ENCODE measurements at regions not wholly inside any gene's neighbourhood (a gene's known extent, or its start where the extent isn't known, plus 50 kb on each side); places are given as distances from the start of the nearest gene placed in this dataset.

DNA sequence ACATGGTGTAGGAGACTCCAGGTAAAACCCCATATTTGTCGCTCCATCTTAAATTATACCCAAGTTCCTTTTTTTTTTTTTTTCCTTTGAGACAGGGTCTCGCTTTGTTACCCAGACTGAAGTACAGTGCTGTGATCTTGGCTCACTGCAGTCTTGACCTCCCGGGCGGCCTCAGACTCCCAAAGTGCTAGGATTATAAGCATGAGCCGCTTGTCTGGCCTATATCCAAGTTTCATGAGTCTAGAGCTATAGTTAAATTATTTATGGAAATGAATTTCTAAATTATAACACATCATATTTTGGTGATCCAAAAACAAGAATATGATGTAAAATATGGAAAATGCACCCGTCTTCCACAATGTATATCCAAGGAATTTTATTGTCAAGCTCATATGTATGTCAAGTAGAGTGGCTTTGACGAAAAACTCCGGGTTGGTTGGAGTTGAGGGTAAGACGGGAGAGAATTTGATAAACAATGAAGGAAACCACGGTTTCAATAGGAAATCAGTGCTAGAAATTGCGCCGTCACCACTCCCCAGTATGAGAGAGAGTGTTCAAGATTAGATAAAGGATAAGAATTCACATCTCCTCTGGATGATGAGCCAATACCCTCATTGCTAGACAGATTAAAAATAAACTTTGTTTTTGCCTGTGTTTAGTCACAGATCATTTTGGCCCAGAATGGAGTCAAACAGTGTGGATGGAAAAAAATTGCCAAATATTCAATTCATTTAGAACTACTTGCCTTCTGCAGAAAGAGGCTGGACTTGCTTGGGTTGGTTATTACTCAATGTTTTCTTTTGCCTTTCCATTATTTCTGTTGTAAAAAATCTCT is 209.2 kb upstream of the NR2F2 start:
- H3K9me3 ChIP-seq (ENCODE audit: low read length), result no peaks in the 10 kb centered on the region
- H3K4me3 ChIP-seq (ENCODE audit: low read length), result no peak overlapping the region
- no peak overlapping the region for H2AFZ ChIP-seq (ENCODE audit: low read depth, low read length)
- no peaks in the 10 kb centered on the region for H3K36me3 ChIP-seq (ENCODE audit: insufficient read depth, low read length)
- no peaks in the 10 kb centered on the region for H3K4me1 ChIP-seq (ENCODE audit: insufficient read depth, low read length)
- no peaks in the 10 kb centered on the region for H3K27me3 ChIP-seq (ENCODE audit: insufficient read depth, low read length)

- no peak overlapping the region for H3K4me3 ChIP-seq (ENCODE audit: low read length)
- no peaks in the 10 kb centered on the region for H3K36me3 ChIP-seq (ENCODE audit: insufficient read depth, low read length)
- H3K9me3 ChIP-seq (ENCODE audit: low read length), result no peaks in the 10 kb centered on the region
- no peak overlapping the region for H2AFZ ChIP-seq (ENCODE audit: low read depth, low read length)
- no peaks in the 10 kb centered on the region for H3K4me1 ChIP-seq (ENCODE audit: insufficient read depth, low read length)
- no peaks in the 10 kb centered on the region for H3K27me3 ChIP-seq (ENCODE audit: insufficient read depth, low read length)
These were observed 208.1 kb upstream of the NR2F2 start for GRCh38 chr15:96122077-96123027.

DNA sequence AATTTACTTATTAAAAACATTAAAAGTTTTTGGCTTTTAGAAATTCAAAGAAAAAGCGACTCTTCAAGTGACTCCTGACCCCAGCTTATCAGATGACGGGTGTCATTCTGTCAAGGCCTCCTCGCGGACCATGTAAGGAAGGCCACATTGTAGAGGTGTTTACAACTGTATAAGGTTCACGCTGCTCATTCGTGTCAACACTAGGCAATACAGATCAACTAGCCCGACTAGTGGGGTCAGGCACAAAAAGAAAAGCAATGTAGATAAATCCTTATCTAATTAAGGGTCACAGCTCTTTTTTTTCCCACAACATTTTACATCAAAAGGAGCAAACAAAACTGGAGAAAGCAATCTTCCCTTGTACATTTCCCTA is 207.5 kb upstream of the NR2F2 start:
- Histone ChIP-seq H3K4me3 (ENCODE audit: low read length) (no peak overlapping the region), H3K36me3 (ENCODE audit: insufficient read depth, low read length) (no peaks in the 10 kb centered on the region), H2AFZ (ENCODE audit: low read depth, low read length) (no peak overlapping the region), H3K9me3 (ENCODE audit: low read length) (no peaks in the 10 kb centered on the region), H3K4me1 (ENCODE audit: insufficient read depth, low read length) (no peaks in the 10 kb centered on the region), H3K27me3 (ENCODE audit: insufficient read depth, low read length) (no peaks in the 10 kb centered on the region)

GRCh38 chr15:96123630-96124187 is 206.8 kb upstream of the NR2F2 start:
- Histone ChIP-seq H2AFZ (ENCODE audit: low read depth, low read length) (no peak overlapping the region), H3K27me3 (ENCODE audit: insufficient read depth, low read length) (no peaks in the 10 kb centered on the region), H3K4me3 (ENCODE audit: low read length) (no peak overlapping the region), H3K4me1 (ENCODE audit: insufficient read depth, low read length) (no peaks in the 10 kb centered on the region), H3K36me3 (ENCODE audit: insufficient read depth, low read length) (no peaks in the 10 kb centered on the region), H3K9me3 (ENCODE audit: low read length) (no peaks in the 10 kb centered on the region)

GRCh38 chr15:96124436-96124835 is 206.1 kb upstream of the NR2F2 start:
- no peaks in the 10 kb centered on the region for H3K9me3 ChIP-seq (ENCODE audit: low read length)

GRCh38 chr15:96125721-96126415 is 204.6 kb upstream of the NR2F2 start:
- no peak overlapping the region for H2AFZ ChIP-seq (ENCODE audit: low read depth, low read length)
- no peaks in the 10 kb centered on the region for H3K27me3 ChIP-seq (ENCODE audit: insufficient read depth, low read length)
- H3K4me3 ChIP-seq (ENCODE audit: low read length), result no peak overlapping the region
- no peaks in the 10 kb centered on the region for H3K36me3 ChIP-seq (ENCODE audit: insufficient read depth, low read length)
- no peaks in the 10 kb centered on the region for H3K4me1 ChIP-seq (ENCODE audit: insufficient read depth, low read length)
- H3K9me3 ChIP-seq (ENCODE audit: low read length), result no peaks in the 10 kb centered on the region

More at GRCh38 chr15:96124436-96124835, 206.1 kb upstream of the NR2F2 start:
- Histone ChIP-seq H3K4me3 (ENCODE audit: low read length) (no peak overlapping the region), H3K27me3 (ENCODE audit: insufficient read depth, low read length) (no peaks in the 10 kb centered on the region), H3K4me1 (ENCODE audit: insufficient read depth, low read length) (no peaks in the 10 kb centered on the region), H2AFZ (ENCODE audit: low read depth, low read length) (no peak overlapping the region), H3K36me3 (ENCODE audit: insufficient read depth, low read length) (no peaks in the 10 kb centered on the region)

DNA sequence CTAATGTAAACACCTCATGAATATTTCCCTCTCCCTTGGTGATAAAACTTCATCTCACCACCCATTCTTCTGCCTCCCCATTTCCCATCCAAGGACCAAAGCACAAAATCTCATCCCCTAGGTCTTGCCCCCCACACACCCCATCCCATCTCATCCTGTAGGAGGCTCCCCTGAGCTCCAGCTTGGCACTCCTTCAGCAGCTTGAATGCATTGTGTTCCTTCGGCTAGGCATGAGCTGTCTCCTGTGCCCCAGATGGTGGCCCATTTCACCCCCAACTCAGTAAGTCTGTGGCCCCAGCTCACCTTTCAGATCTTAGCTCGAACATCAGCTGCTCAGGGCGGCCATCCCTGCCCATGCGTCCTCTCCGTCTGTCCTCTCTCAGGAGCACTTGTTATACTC is 203.6 kb upstream of the NR2F2 start:
- H3K4me3 ChIP-seq (ENCODE audit: low read length), result no peak overlapping the region
- H2AFZ ChIP-seq (ENCODE audit: low read depth, low read length), result no peak overlapping the region
- H3K27me3 ChIP-seq (ENCODE audit: insufficient read depth, low read length), result no peaks in the 10 kb centered on the region
- no peaks in the 10 kb centered on the region for H3K36me3 ChIP-seq (ENCODE audit: insufficient read depth, low read length)
- no peaks in the 10 kb centered on the region for H3K9me3 ChIP-seq (ENCODE audit: low read length)
- no peaks in the 10 kb centered on the region for H3K4me1 ChIP-seq (ENCODE audit: insufficient read depth, low read length)

- Histone ChIP-seq H2AFZ (ENCODE audit: low read depth, low read length) (no peak overlapping the region), H3K4me3 (ENCODE audit: low read length) (no peak overlapping the region), H3K9me3 (ENCODE audit: low read length) (no peaks in the 10 kb centered on the region), H3K4me1 (ENCODE audit: insufficient read depth, low read length) (no peaks in the 10 kb centered on the region), H3K36me3 (ENCODE audit: insufficient read depth, low read length) (no peaks in the 10 kb centered on the region), H3K27me3 (ENCODE audit: insufficient read depth, low read length) (no peaks in the 10 kb centered on the region)
These were observed 199.8 kb upstream of the NR2F2 start for GRCh38 chr15:96130734-96131133.

GRCh38 chr15:96132126-96132525 is 198.4 kb upstream of the NR2F2 start:
- no peaks in the 10 kb centered on the region for H3K27me3 ChIP-seq (ENCODE audit: insufficient read depth, low read length)
- no peak overlapping the region for H3K4me3 ChIP-seq (ENCODE audit: low read length)
- no peak overlapping the region for H2AFZ ChIP-seq (ENCODE audit: low read depth, low read length)
- no peaks in the 10 kb centered on the region for H3K9me3 ChIP-seq (ENCODE audit: low read length)
- H3K4me1 ChIP-seq (ENCODE audit: insufficient read depth, low read length), result no peaks in the 10 kb centered on the region
- no peaks in the 10 kb centered on the region for H3K36me3 ChIP-seq (ENCODE audit: insufficient read depth, low read length)

DNA sequence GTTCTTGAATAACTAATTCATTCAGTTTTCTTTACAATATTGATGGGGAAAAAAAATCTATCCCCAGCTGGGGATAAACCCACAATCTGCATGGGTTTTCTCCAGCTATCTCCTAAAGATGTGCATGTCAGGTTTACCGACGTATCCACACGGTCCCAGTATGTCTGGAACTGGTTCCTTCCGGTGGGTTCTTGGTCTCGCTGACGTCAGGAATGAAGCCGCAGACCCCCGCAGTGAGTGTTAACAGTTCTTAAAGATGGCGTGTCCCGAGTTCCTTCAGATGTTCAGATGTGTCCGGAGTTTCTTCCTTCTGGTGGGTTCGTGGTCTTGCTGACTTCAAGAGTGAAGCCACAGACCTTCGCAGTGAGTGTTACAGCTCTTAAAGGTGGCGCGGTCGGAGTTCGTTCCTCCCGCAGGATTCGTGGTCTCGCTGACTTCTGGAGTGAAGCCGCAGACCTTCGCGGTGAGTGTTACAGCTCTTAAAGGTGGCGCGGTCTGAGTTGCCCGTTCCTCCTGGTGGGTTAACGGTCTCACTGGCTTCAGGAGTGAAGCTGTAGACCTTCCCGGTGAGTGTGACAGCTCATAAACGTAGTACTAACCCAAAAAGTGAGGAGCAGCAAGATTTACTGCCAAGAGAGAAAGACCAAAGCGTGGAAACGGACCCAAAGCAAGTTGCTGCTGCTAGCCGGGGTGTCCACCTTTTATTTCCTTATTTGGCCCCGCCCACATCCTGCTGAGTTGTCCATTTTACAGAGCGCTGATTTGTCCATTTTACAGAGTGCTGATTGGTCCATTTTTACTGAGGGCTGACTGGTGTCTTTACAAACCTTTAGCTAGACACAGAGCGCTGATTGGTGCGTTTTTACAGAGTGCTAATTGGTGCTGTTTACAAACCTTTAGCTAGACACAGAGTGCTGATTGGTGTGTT is 195.1 kb upstream of the NR2F2 start:
- H3K9me3 ChIP-seq (ENCODE audit: low read length), result no peaks in the 10 kb centered on the region
- no peaks in the 10 kb centered on the region for H3K4me1 ChIP-seq (ENCODE audit: insufficient read depth, low read length)
- H3K4me3 ChIP-seq (ENCODE audit: low read length), result no peak overlapping the region
- H3K36me3 ChIP-seq (ENCODE audit: insufficient read depth, low read length), result no peaks in the 10 kb centered on the region
- no peak overlapping the region for H2AFZ ChIP-seq (ENCODE audit: low read depth, low read length)
- no peaks in the 10 kb centered on the region for H3K27me3 ChIP-seq (ENCODE audit: insufficient read depth, low read length)

DNA sequence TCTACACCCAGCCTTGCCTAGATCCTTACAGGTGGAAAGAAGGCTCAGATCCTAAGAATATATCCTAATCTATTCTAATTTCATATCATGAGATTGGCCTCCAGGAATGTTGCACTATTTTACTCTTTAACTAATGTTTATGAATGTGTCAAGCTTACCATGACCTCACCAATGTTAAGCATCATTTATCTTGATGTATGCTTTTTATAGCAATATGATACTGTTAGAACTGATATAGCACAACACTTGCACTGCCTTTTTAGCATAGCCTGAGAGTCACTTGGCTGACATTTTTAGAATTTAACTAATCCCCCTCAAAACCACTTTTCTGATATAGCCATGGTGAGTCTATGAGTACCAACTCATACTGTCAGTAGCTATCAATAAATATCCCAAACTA is 191.5 kb upstream of the NR2F2 start:
- no peaks in the 10 kb centered on the region for H3K9me3 ChIP-seq (ENCODE audit: low read length)
- no peaks in the 10 kb centered on the region for H3K4me1 ChIP-seq (ENCODE audit: insufficient read depth, low read length)
- no peak overlapping the region for H3K4me3 ChIP-seq (ENCODE audit: low read length)
- no peaks in the 10 kb centered on the region for H3K36me3 ChIP-seq (ENCODE audit: insufficient read depth, low read length)
- no peaks in the 10 kb centered on the region for H3K27me3 ChIP-seq (ENCODE audit: insufficient read depth, low read length)
- H2AFZ ChIP-seq (ENCODE audit: low read depth, low read length), result no peak overlapping the region

DNA sequence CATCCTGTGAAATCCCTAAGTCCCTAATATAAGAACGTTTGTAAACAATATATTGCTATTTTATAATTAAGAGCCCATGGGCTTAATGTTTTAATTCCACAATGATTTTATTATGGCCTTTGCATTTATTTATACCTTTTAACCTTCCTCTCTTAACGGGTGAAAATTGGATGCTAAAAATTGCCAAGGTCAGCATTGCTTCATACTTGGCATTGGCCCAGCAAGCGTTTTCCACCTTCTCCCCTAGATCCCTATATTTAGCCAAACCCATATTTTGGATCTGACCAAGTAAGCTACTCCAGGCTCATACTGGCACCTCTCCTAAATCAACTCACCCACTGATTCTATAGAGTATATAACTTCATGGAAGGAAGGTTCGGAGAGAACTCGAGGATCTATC is 188.0 kb upstream of the NR2F2 start:
- Histone ChIP-seq H3K4me1 (ENCODE audit: insufficient read depth, low read length) (no peaks in the 10 kb centered on the region), H3K9me3 (ENCODE audit: low read length) (no peaks in the 10 kb centered on the region), H3K27me3 (ENCODE audit: insufficient read depth, low read length) (no peaks in the 10 kb centered on the region), H3K36me3 (ENCODE audit: insufficient read depth, low read length) (no peaks in the 10 kb centered on the region), H2AFZ (ENCODE audit: low read depth, low read length) (no peak overlapping the region), H3K4me3 (ENCODE audit: low read length) (no peak overlapping the region)

Data from neuron (in vitro differentiated cells).